C4-2B (cell line): ENCODE measurements at regions not wholly inside any gene's neighbourhood (a gene's known extent, or its start where the extent isn't known, plus 50 kb on each side); places are given as distances from the start of the nearest gene placed in this dataset.

Experiments
- H3K27ac ChIP-seq: fragments of 450-650 bp; 2 replicates; pipeline ENCODE4 v1.5.1; 2017
- ZFX ChIP-seq: fragments of 450-650 bp; IDR thresholded peaks from 2 replicates; pipeline ENCODE4 v1.6.1; 2017
- TF ChIP-seq, protein P1 (sequence below): fragments of 450-650 bp; conservative IDR thresholded peaks from 2 replicates; pipeline ENCODE4 v1.5.1; 2017; ENCODE audit warnings: mild to moderate bottlenecking

GRCh38 chr3:144097163-144097562 lies 125.5 kb downstream of the DIPK2A start:
- TF ChIP-seq, protein P1, sequence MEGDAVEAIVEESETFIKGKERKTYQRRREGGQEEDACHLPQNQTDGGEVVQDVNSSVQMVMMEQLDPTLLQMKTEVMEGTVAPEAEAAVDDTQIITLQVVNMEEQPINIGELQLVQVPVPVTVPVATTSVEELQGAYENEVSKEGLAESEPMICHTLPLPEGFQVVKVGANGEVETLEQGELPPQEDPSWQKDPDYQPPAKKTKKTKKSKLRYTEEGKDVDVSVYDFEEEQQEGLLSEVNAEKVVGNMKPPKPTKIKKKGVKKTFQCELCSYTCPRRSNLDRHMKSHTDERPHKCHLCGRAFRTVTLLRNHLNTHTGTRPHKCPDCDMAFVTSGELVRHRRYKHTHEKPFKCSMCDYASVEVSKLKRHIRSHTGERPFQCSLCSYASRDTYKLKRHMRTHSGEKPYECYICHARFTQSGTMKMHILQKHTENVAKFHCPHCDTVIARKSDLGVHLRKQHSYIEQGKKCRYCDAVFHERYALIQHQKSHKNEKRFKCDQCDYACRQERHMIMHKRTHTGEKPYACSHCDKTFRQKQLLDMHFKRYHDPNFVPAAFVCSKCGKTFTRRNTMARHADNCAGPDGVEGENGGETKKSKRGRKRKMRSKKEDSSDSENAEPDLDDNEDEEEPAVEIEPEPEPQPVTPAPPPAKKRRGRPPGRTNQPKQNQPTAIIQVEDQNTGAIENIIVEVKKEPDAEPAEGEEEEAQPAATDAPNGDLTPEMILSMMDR, result no peak
- no peak for TF ChIP-seq ZFX
- H3K27ac ChIP-seq, result peak overlapping the region; percentile 79

DNA sequence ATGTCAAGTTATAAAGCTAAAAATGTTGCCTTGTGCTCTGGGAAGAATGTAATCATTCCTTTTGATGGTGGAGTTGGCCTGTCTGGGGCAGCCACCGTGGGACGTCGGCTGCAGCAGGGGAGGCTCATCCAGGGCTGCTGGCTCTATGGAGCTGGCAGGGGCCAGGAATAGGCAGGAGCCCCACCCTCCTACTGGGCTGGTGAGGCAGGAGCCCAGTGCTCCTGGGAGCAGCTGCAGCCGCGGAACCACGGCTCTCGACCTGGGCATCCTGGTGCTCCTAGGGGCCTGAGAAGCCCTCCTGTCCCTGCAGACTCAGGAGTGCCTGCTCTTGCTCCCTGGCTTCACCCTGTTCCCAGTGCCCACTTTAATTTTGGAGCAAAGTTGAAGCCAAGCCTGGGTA lies 127.1 kb downstream of the DIPK2A start:
- H3K27ac ChIP-seq, result peak overlapping the region; percentile 14; the same call in 1 of the 2 replicates
- no peak for TF ChIP-seq ZFX
- TF ChIP-seq, protein P1, result no peak

DNA sequence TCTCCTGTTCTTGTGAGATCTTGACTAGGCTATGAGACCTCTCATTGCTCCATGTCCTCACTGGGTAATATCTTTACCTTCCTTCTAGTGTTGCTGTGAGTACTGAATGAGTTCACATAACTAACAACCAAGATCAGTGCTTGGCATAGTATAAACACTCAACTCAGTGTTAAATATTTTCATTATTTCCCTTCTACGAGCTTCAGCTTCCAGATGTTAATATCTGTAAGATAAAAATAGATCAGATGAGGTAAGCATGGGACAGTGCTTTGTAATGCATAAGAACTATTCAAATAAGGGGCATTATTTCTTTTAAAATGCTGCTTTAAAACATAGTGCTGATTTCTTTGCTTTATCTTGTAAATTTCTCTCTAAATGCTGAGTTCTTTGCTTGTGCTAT lies 130.8 kb downstream of the DIPK2A start:
- H3K27ac ChIP-seq, result no peak overlapping the region
- TF ChIP-seq, protein P1, result no peak
- no peak for TF ChIP-seq ZFX

DNA sequence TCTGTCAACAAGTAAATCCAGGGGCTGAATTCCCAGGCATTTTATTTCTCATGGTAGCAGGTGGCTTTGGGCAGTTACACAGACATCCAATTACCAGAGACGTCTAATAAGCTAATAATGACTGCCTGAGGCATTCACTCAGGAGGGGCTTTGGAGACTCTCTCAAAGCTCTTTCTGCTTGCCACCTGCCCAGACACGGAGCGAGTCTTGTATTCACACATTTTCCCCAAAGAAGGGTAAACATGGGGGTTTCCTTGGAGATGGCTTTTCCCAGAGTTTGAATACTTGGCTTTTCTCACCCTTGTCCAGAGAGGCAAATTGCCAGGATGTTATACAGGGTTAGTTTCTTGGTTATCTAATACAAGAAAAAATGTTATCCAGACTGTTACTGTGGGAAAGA lies 132.6 kb downstream of the DIPK2A start:
- peak overlapping the region; percentile 72; the same call in 1 of the 2 replicates for H3K27ac ChIP-seq
- TF ChIP-seq, protein P1, result no peak
- no peak for TF ChIP-seq ZFX

- TF ChIP-seq, protein P1, result no peak
- no peak for TF ChIP-seq ZFX
- H3K27ac ChIP-seq, result peak overlapping the region; percentile 72; the same call in 1 of the 2 replicates
Observed at GRCh38 chr3:144104679-144105078, 133.1 kb downstream of the DIPK2A start.

DNA sequence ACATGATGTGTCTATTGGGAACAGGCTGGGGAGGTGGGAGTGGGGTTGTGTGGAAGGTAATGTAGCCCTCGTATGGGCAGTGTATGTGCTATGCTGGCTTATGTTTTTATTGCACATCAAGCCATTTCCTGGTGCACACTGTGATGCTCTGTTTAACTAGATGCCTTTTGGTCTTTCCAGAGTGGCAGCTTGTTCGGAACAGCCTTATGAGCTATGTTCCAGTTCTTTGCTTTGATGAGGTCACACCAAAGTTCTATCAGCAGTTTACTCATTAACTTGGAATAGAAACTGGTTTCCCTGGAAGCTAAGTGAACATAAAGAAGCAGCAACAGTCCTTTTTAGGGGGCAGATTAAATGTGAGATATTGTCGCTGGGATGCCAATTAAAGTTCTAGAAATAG lies 133.9 kb downstream of the DIPK2A start:
- TF ChIP-seq ZFX, result no peak
- TF ChIP-seq, protein P1, result no peak
- peak overlapping the region; percentile 56; the same call in 1 of the 2 replicates for H3K27ac ChIP-seq

DNA sequence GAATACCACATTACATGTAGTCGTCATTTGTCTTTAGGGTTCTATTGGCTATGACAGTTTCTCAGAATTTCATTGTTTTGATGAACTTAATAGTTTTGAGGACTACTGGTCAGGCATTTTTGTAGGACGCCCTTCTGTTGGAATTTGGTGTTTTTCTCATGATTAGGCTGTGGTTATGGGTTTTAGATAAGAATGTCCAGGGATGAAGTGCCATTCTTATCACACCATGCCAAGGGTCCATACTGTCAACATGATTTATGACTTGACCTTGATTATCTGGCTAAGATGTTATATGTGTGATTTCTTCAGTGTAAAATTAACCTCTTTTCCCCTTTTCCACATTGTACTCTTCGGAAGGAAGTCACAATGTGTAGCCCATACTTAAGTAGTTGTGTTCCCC lies 135.3 kb downstream of the DIPK2A start:
- no peak for TF ChIP-seq ZFX
- TF ChIP-seq, protein P1, result no peak
- no peak overlapping the region for H3K27ac ChIP-seq
